Stimulated activated CD4-positive, alpha-beta T cell treated with anti-CD3 and anti-CD28 coated beads, TNF-alpha, amount 100 ng/mL, for 48 hours (primary cell): ENCODE measurements at regions not wholly inside any gene's neighbourhood (a gene's known extent, or its start where the extent isn't known, plus 50 kb on each side); places are given as distances from the start of the nearest gene placed in this dataset.

Source experiments
- DNase-seq, 3 donors: peaks; one replicate each; pipeline ENCODE4 v3.0.0-alpha.2; 2020; ENCODE audit warnings: low read depth in 3 of 3

DNA sequence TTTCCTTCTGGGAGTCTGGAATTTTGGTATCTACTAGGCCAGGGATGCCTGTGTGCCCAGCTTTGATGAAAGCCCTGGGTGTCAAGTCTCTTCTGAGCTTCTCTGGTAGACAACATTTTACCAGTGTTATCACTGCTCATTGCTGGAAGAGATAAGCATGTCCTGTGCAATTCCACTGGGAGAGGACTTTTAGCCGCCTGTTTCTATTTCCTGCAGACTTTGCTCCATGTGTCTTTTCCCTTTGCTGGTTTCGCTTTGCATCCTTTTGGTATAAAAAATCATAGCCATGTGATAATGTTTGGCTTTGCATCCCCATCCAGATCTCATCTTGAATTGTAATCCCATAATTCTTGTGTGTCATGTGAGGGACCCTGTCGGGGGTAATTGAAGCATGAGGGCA is 163.2 kb downstream of the SLC28A3 start:
- DNase-seq: no peak

DNA sequence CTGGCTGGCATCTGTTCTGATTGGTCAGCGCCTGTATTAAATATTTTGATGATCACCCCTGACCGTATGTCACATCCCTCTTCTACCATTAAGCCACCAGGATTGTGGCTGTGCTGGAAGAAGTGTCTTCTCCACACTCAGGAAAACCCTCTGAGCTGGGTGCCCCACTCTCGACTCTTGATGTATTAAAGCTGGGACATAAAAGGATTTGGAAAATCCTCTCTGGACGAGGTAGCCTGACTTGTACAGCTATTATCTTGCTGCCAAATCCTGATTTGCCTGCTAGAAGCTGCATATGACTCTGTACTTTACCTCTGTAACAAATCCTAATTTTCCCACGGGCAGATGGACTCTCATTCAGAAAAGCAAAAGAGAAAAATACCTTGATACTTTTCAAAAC is 161.0 kb downstream of the SLC28A3 start:
- no peak for DNase-seq

DNA sequence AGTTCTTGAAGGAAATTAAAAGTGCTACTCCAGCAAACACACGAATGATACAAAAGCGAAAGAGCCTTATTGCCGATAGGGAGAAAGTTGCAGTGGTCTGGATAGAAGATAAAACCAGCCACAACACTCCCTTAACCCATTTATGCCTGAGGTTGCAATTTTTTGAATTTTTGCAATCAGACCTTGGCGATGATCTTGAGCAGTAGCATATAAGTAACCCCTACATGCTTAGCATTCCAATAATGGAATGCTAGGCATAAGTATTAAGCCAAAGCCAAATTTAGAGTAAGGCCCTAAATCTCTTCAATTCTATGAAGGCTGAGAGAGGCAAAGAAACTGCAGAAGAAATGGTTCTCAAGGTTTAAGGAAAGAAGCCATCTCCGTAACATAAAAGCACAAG is 153.5 kb downstream of the SLC28A3 start:
- DNase-seq: no peak

DNA sequence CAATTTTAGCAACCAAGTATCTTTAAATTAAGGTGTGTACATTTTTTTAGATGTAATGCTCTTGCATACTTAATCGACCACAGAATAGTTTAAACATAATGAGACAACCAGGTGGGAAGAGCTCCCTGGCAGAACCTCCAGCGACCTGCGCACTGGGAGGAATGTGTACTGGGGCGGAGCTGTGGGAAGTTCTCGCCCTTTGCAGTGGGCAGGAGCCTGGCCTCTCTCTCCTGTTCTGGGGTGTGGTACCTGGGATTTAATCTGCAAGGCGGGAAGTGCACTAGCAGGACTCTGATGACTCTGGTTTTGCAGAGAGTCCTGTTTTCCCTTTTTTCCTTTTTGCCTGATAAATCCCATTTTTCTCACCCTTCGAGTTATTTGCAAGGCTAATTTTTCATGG is 150.7 kb downstream of the SLC28A3 start:
- DNase-seq: no peak

DNA sequence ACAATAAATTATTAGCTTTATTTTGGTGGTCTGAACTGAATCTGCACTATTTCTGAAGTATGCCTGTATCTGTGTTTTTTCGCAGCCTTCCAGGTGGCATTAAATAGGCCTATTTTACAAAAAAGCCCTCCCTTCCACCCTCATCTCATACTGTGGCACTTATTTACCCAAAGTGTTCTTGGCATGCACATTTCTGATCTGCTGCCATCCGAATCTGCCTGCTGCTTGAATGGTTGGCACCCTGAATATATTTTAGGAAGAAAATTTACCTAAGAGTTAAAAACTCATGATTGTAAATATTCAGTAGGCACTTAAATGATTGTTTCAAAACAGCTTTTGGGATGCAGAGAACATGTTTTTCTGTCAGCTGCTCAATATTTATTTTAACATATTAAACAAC is 150.1 kb downstream of the SLC28A3 start:
- no peak for DNase-seq

DNA sequence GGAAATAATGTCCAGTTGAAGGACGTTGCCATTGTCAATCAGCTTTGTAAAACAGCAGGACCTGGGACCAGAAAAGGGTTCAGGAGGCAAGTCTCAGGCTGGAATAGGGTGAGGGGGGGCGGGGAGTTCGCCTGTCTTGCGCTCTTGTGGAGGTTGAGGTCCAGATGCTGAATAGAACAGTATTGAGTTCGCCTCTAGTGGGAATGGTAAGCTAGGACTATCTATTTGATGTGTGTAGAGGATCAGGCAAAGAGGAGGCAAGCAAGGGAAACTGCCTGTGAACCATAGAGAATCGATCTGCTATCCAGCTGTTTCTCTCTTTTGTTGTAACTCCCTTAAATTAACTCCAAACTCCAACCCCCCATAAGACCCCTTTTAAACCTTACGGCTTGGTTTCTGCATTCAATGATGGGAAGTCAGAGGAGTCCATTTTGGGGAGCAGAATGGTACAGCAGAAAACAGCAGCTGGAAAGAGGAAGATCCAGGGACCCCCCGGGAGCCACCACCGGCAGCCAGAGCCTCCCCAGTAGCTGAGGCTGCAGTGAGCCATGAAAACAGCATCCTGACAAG is 133.7 kb downstream of the SLC28A3 start:
- DNase-seq: no peak

DNA sequence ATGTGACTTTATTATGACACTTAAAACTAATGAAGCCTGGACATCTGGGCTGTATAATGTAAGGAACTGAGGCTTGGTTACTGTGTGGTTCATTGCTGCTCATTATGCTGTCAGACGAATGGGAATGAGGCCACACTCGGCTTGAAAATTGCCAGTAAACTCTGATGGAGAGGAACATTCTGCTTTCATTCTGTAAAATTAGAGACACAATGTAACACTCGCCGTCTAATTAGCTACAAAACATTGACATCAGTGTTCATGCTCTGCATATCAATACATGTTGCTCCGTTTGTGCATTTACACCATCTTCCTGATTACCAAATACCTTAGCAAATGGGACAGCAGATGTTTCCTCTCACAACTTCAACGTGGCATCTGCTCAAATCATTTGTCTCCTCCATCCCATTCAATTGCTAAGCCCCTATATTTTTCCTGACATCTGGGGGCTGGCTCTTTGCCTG is 133.0 kb downstream of the SLC28A3 start:
- DNase-seq: no peak

DNA sequence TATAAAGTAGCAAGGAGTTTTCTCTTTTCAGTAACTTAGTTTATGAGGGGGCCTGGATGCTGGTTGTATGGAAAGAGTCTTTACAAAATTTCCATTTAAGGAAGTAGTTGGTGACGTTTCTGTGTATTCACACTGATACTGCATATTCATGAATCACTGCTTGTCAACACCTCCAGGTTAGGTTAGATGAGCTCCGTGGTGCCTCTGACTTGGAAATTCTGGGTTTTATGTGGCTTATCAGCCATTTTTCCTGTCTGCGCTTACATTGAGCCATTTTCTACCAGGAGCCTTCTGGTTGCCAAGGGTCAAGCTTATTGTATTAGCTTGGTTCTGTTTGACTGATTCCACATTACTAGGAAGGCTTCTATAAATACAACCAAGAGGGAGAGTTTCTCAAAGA is 128.3 kb downstream of the SLC28A3 start:
- no peak for DNase-seq

DNA sequence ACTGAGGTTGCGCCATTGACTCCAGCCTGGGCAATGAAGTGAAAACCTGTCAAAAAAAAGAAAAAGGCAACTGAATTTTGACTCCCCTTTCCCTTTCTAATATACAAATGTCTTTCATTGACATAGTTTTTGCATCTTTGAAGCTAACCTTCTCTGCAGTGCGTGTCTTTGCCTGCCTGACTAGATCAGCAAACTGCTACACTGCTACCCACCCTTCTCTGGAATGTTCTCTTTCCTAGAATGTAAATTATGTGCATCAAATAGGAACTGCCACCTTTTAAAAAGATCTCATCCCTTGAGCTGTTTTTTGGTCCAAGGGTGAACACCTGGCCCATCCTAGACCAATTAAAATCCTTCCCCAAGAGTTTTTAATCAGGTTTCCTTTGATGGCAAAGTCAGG is 127.6 kb downstream of the SLC28A3 start:
- no peak for DNase-seq

DNA sequence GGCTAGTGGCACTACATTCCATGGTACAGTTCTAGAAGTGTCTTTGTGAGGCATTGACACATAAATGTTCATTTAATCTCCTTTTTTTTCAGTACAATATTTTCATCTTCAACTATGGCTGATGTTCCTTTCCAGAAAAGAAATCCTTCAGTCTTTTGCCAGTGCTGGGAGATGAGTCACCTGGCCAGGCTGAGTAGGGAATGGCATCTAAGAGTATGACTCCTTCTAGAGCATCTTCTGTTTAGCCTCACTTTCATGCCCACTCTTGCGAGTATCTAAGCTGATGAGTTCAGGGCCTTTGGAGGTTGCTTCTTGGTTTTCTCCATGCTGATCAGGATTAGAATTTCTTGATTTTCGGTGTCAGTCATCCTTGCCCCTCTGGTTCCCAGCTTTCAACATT is 124.4 kb downstream of the SLC28A3 start:
- no peak for DNase-seq

DNA sequence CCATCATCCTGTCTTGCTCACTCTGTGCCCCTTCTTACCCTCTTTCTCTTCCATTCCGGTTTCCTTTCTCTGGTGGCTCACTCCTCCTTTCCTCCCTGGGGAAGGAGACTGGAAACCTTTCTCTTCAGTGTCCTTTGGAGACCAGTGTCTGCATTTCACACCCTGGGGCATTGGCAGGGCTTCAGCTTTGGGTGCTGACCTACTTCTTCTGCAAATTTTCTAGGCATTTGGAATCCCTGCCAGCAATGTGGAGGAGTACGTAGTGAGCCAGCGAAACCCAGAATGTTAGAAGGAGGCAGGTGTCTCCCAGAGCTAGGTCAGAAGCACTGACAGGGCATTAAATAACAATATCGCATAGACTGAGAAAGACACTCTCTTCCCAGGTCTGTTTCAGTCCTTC is 122.2 kb downstream of the SLC28A3 start:
- DNase-seq: no peak

DNA sequence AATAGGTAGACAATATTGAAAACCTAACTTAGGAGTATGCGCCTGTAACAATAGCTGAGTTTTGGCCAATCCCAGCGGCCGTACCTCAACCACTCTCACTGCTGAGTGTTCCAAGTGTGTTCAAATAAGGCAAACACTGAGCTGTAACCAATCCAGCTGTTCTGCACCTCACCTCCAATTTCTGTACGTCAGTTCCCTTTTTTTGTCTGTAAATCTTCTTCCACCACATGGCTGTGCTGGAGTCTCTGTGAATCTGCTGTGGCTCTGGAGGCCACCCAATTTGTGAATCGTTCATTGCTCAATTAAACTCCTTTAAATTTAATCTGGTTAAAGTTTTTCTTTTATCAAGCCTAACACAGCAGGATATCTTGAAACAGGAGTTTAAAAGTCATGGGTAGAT is 116.3 kb downstream of the SLC28A3 start:
- DNase-seq: no peak
